NCI-H1105 treated with DMSO at 0.1 percent for 48 hours (cell line): ENCODE measurements at regions not wholly inside any gene's neighbourhood (a gene's known extent, or its start where the extent isn't known, plus 50 kb on each side); places are given as distances from the start of the nearest gene placed in this dataset.

Experiments
- DNase-seq: peaks from one replicate; lab custom pipeline; 2025; lab: John Stamatoyannopoulos, UW

GRCh38 chr6:137690034-137690433 lies 177.0 kb upstream of the TNFAIP3 start:
- no peak for DNase-seq

GRCh38 chr6:137690721-137691120 lies 176.3 kb upstream of the TNFAIP3 start:
- no peak for DNase-seq

GRCh38 chr6:137692308-137692707 lies 174.8 kb upstream of the TNFAIP3 start:
- DNase-seq: no peak

GRCh38 chr6:137692806-137693205 lies 174.3 kb upstream of the TNFAIP3 start:
- no peak for DNase-seq

- no peak for DNase-seq
Observed at GRCh38 chr6:137693711-137694110, 173.3 kb upstream of the TNFAIP3 start.

- no peak for DNase-seq
Observed at GRCh38 chr6:137696765-137697164, 170.3 kb upstream of the TNFAIP3 start.

- DNase-seq: no peak
Observed at GRCh38 chr6:137697267-137697938, 169.7 kb upstream of the TNFAIP3 start.

GRCh38 chr6:137698636-137699030 lies 168.4 kb upstream of the TNFAIP3 start:
- DNase-seq: no peak

- DNase-seq: no peak
Observed at GRCh38 chr6:137699031-137699683, 167.9 kb upstream of the TNFAIP3 start.

- DNase-seq: no peak
Observed at GRCh38 chr6:137700161-137700560, 166.9 kb upstream of the TNFAIP3 start.

GRCh38 chr6:137700751-137701477 lies 166.1 kb upstream of the TNFAIP3 start:
- DNase-seq: no peak

- no peak for DNase-seq
Observed at GRCh38 chr6:137701942-137702341, 165.1 kb upstream of the TNFAIP3 start.

- no peak for DNase-seq
Observed at GRCh38 chr6:137702791-137703424, 164.2 kb upstream of the TNFAIP3 start.

- DNase-seq: no peak
Observed at GRCh38 chr6:137704802-137705159, 162.3 kb upstream of the TNFAIP3 start.

GRCh38 chr6:137705160-137706082 lies 161.6 kb upstream of the TNFAIP3 start:
- DNase-seq: peak; percentile 16

- DNase-seq: no peak
Observed at GRCh38 chr6:137706083-137706750, 160.8 kb upstream of the TNFAIP3 start.

- DNase-seq: no peak
Observed at GRCh38 chr6:137707038-137707589, 159.9 kb upstream of the TNFAIP3 start.

- DNase-seq: peak; percentile 76
Observed at GRCh38 chr6:137707590-137708360, 159.3 kb upstream of the TNFAIP3 start.

GRCh38 chr6:137708481-137708880 lies 158.6 kb upstream of the TNFAIP3 start:
- DNase-seq: no peak
